ENCODE measurements at regions not wholly inside any gene's neighbourhood (a gene's known extent, or its start where the extent isn't known, plus 50 kb on each side); places are given as distances from the start of the nearest gene placed in this dataset.
"Not testable (repeated sequence)": the region's sequence is repeated elsewhere in the genome, so short reads cannot be mapped to it uniquely, and the experiment has no call there.

DNA sequence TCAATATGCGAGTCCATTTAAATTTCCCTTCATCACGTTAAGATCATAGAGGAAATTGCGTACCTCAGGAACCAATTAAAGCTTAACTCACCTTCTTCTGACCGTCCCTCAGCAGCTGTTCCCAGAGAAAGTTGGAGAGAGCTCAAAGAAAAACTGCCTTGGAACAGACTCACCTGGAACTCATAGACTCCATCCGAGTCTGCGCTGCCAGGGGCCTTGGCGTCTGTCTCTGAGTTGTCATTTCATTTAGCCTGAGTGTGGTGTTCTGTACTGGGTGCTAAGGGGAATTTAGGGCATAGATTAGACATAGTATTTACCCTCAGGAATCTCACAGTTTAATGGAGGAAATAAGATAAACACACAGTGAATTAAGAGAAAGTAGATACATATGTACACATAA, 892.7 kb downstream of the TLE1 start:
- DNase-seq, result no peak

DNA sequence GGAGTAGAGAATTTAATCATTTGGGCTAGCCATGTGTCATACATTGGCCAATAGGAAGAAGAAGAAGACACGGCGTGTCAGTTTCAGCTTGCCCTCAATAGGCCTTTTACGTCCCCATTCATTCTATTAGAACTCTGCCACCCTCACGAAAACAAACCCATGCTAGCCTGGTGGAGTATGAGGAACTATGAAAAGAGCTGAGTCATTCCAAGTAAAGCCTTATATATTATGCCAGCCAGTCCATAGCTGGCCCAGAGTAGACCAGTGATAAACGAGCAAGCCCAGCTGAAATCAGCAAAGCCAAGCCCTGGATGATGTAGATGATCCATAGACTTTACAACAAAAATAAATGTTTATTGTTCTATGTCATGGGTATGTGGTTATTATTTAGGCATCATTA, 895.1 kb downstream of the TLE1 start:
- no peak for DNase-seq

DNA sequence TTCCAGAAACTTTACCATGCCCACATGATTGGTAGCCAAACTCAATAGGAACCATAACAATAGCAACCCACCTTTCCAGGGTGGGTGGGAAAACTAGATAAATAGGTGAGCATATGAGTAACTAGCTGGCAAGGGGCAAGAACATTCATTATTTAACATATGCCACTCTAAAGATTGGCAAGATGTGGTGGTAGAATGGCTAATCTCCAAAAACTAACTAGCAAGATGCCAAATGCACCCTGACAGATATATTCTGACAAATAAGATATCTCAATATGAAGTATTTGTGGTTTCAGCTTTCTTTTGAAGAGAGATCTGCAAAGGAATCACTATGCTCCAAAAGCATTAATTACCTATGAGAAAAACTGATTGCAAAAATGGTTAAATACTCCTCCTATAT, 895.6 kb downstream of the TLE1 start:
- DNase-seq, result no peak

DNA sequence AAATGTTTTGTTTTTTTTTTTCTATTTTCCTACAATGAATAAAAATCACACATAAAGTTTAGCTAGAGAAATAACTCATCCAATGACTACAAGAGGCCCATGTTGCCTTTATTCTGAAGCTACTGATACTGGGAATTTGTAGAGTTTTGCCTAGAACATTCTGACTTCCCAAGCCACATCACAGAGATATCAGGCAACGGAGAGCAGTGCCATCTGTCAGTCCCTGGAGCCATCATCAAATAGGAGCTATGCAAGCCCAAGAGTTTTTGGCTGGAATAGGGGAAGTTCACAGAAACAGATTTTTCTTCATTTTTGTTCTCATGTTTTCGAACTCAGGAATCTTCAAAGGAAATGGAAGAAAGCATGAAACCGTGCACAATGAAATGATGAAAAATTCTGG, 896.6 kb downstream of the TLE1 start:
- DNase-seq, result no peak

- no peak for DNase-seq
Measured at GRCh38 chr9:80791836-80792235, 897.5 kb downstream of the TLE1 start.

- no peak for DNase-seq
Measured at GRCh38 chr9:80790764-80791163, 898.6 kb downstream of the TLE1 start.

DNA sequence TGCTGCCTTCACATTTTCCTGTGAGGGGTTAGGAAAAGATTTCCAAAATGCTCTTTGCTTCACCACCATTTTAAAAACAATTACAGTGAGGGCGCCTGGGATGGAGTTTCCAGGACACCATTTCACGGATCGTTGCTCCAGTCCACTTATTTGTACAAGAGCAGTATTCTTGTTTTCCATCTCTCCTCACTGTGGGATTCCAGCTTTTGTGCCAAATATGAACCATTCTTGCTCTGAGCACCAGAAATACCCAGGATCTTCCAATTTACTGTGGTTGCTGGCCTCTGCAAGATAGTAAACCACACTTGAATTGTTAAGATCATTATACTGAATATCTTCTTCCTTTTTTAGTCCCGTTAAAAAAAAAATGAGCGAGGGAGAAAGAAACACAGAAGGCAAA, 899.5 kb downstream of the TLE1 start:
- peak; percentile 2 for DNase-seq

DNA sequence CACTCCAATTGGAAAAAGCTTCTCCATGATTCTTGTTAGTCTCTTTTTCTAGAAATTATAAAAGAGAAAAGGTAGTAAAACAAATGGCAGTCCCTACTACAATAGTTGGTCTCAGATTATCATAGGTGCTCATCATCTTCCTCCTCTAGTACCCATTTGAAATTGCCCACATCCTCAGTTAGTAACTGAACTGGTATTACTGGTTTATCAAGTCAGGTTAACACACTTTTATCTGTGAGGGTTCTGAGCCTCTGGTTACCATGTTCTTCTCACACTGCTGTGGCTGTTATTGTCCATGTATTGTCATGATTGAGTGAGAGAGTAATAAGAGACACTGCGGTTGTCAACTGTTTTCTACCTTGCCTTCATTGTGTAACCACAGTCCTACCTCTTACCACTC, 901.7 kb downstream of the TLE1 start:
- no peak for DNase-seq

- no peak for DNase-seq
Measured at GRCh38 chr9:80784647-80785046, 904.7 kb downstream of the TLE1 start.

- no peak for DNase-seq
Measured at GRCh38 chr9:80775971-80776370, 913.4 kb downstream of the TLE1 start.

DNA sequence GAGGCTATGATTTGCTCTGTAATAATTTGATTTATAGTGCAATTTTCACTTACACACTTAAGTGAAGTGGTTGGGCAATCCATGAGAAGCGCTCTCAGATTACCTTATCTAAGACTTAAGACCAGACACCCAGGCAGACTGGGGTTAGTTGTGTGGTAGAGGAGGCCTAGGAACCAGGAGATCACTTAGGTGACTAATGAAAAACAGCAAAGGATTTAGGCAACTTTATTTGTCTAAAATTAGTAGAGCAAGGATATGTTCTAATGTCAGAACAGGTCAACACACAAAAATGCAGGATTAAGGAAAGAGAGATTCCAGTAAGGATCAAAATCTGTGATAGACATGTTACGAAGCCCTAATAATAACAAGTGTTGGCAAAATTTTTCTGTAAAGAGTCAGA, 913.8 kb downstream of the TLE1 start:
- no peak for DNase-seq

DNA sequence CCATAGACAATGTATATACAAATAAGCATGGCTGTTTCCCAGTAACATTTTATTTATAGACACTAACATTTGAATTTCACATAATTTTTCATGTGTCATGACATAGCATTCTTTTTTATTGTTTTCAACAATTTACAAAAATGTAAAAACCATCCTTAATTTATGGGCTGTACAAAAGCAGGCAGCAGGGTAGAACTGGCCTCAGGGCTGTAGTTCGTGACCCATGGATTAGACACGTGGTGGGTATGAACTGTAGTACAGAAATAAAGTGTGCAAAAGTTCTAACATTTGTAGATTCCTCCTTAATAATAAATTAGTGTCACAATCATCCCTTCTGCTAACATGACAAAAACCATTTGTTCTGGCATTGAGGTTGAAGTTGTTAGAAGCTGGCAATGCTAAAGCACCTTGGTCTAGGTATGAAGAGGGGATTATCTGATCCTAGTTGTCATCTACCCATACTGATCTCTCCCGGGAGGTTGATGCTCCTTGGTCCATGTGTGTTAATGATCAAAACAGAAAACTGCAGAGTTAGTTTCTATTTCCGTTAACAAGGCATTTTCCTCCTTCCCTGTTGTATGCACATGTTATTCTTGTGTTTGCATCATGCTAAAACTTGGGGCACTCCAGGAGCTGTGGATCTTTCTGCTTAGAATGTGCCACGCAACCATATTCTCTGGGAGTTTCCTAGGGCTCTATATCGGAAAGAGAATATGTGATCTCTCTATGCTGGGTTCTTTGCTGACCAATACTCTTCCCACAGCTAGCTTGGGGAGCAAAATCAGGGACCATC, 917.6 kb downstream of the TLE1 start:
- DNase-seq, result no peak

DNA sequence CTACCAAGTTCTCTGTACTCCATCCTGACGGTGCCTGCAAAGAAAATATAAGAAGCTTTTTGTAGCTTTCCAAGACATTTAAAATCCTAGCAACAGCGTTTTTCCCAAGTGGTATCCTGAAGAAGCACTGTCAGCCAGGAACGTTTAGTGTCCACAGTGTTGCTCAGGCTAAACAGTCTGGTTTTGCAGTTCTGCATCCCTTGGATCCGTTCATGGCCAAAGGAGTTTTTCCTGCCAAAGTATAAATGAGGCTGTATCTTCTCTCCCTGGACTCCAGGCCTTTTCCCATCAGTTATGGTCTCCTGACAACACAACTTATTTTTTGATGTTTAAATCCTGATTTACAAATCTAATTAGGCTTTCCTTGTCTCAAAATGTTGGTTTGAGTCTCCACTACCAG, 925.8 kb downstream of the TLE1 start:
- no peak for DNase-seq

DNA sequence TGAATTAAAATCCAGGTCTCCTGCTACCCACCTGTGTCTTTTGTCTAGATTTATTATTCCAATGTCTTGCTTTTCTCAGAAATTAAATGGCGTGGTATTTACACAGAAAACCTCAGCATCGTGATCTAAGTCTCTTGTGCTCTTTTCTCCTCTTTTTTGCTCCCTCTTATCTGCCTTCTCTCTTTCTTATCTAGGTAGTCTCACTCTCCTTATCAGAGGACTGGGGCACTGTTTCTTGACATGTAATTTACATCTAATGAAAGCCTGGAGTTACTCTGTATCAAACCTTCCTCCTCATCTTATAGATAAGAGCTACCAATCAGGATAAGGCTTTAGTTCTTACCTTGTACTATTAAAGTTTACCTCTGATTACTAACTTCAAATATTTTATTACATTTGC, 933.8 kb downstream of the TLE1 start:
- DNase-seq, result no peak

DNA sequence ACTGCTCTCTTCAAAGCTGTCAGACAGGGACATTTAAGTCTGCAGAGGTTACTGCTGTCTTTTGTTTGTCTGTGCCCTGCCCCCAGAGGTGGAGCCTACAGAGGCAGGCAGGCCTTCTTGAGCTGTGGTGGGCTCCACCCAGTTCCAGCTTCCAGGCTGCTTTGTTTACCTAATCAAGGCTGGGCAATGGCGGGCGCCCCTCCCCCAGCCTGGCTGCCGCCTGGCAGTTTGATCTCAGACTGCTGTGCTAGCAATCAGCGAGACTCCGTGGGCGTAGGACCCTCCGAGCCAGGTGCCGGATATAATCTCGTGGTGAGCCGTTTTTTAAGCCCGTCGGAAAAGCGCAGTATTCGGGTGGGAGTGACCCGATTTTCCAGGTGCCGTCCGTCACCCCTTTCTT, 942.3 kb downstream of the TLE1 start:
- DNase-seq, result not testable (repeated sequence)

DNA sequence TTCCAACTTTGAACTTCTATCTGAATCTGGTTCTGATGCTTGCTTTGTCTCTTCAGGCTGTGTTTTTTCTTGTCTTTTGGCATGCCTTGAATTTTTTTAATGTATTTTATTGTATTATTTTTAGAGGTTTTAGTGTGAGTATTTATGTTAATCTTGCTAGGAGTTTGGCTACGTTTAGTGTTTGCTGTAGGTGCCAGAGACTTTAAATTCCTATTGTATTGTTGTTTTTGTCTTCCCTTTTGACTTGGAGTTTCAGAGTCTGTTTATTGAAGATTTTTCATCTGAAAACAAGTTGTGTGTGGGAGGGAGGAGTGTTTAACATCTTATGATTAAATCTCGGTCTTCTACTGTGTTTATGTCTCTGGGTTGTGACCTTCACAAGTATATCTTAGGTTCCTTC, 956.8 kb downstream of the TLE1 start:
- no peak for DNase-seq

GRCh38 chr9:80720579-80720978, 968.8 kb downstream of the TLE1 start:
- no peak for DNase-seq

DNA sequence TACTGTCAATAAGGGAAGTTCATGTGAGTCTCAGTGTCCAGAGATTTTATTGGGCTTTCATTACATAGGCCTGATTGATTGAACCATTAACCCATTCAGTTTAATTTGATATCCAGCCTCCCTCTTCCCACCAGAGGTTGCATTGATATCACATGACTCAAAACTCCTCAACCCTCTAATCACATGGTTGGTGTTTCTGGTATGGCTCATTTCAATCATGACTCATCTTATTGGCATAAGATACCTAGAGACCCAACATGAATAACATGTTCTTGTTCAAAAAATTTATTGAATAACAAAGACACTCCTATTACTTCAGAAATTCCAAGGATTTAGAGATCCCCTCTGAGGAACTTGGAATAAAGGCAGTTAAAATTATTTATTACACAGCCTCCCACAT, 982.2 kb downstream of the TLE1 start:
- no peak for DNase-seq

DNA sequence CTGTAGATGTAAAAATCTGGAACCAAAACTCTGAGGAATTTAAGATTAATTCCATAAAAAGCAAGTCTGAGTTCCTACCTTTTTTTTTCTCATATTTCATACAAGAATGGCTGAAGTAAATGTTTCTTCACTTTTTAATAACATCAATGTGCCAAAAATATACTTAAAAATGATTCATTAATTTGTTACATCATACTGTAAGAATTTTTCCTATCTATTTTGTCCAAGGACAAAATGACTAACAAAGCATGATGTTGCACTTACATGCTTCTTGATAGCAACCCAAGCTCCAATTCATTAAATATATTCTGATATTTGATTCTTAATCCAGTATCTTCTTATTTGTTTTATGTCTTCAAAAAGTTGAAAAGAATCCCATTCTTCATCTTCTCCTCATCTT, 988.3 kb downstream of the TLE1 start:
- no peak for DNase-seq

DNA sequence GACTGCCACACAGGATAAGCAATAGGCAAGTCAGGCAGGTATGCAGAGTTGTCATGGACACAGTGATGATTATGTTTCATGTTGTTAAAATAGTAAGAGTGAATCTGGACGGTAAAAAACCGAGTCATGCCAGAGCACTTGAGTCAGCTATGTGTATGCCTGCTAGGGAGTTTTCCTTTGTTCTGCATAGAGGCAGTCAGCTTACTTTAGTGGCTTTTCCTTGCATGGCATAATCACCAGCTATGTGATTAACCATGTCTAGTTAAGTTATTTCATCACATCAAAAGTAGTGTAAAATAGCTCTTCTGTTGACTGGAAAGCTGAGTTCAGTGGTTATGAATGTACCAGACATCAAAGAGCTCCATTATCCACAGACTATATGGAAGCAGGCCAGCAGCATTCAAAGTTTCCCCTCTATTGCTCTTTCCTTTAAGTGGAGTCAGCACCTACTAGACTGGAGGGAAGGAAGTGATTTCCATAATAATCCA, 989.8 kb downstream of the TLE1 start:
- no peak for DNase-seq

DNA sequence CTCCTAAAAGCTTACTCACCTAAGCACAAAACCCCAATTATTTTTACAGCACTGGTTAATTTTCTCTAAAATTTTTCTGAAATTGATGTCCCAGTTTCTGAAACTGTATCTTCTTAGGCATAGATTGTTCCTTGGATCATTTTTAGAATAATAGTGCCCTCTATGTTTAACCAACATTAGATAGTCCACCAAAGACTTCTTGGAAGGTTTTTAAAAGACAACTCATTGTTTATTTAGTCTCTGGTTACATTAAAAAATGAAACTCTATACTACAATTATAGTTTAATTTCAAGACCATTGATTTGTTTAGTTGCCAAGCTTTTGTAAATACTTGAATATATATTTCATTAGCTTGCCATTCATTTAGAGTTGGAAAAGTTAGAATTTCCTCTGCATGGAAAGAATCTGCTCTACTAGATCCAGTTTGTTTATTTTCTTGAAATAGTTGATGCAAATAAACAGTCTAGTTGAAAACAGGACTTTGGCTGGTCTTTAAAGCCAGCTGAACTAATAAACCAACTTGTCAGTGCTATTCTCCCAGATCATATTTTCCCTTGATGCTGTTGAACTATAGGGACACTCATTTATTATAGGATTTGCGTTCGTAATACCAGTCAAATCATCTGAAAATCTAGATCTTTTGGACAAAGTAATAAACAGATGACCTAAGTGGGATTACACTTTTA, 990.5 kb downstream of the TLE1 start:
- DNase-seq, result no peak

GRCh38 chr9:80692751-80693150, 996.6 kb downstream of the TLE1 start:
- DNase-seq, result no peak

- no peak for DNase-seq
Measured at GRCh38 chr9:80691229-80691628, 998.1 kb downstream of the TLE1 start.

GRCh38 chr9:80690349-80690939, 998.9 kb downstream of the TLE1 start:
- DNase-seq, result no peak
